Activated effector memory CD4-positive, alpha-beta T cell treated with Interleukin-2 at 50 U/mL for 16 hours (primary cell): ENCODE measurements at regions not wholly inside any gene's neighbourhood (a gene's known extent, or its start where the extent isn't known, plus 50 kb on each side); places are given as distances from the start of the nearest gene placed in this dataset.
"Not testable (repeated sequence)": the region's sequence is repeated elsewhere in the genome, so short reads cannot be mapped to it uniquely, and the experiment has no call there.

Source experiments
- DNase-seq: peaks from one replicate; pipeline ENCODE4 v3.0.0-alpha.2; 2020

- DNase-seq: no peak
Observed at GRCh38 chr14:87628129-87628528, 364.9 kb downstream of the GALC start.

GRCh38 chr14:87626266-87626665, 366.7 kb downstream of the GALC start:
- no peak for DNase-seq

GRCh38 chr14:87623616-87624015, 369.4 kb downstream of the GALC start:
- DNase-seq: no peak

GRCh38 chr14:87617079-87617478, 375.9 kb downstream of the GALC start:
- no peak for DNase-seq

- DNase-seq: no peak
Observed at GRCh38 chr14:87615822-87616679, 376.9 kb downstream of the GALC start.

GRCh38 chr14:87615047-87615446, 377.9 kb downstream of the GALC start:
- DNase-seq: no peak

- no peak for DNase-seq
Observed at GRCh38 chr14:87613881-87614280, 379.1 kb downstream of the GALC start.

GRCh38 chr14:87607056-87607455, 385.9 kb downstream of the GALC start:
- not testable (repeated sequence) for DNase-seq

GRCh38 chr14:87601036-87601435, 391.9 kb downstream of the GALC start:
- no peak for DNase-seq

GRCh38 chr14:87600240-87600639, 392.7 kb downstream of the GALC start:
- no peak for DNase-seq

GRCh38 chr14:87581298-87581697, 411.7 kb downstream of the GALC start:
- DNase-seq: no peak

GRCh38 chr14:87579036-87579435, 413.9 kb downstream of the GALC start:
- no peak for DNase-seq

GRCh38 chr14:87575378-87575777, 417.6 kb downstream of the GALC start:
- DNase-seq: no peak

GRCh38 chr14:87573591-87573990, 419.4 kb downstream of the GALC start:
- no peak for DNase-seq

GRCh38 chr14:87567618-87568295, 425.2 kb downstream of the GALC start:
- no peak for DNase-seq

GRCh38 chr14:87566991-87567390, 426.0 kb downstream of the GALC start:
- no peak for DNase-seq

GRCh38 chr14:87547536-87547935, 445.4 kb downstream of the GALC start:
- no peak for DNase-seq

- no peak for DNase-seq
Observed at GRCh38 chr14:87542288-87542687, 450.7 kb downstream of the GALC start.

GRCh38 chr14:87540339-87540738, 452.6 kb downstream of the GALC start:
- DNase-seq: no peak

GRCh38 chr14:87529081-87529480, 463.9 kb downstream of the GALC start:
- no peak for DNase-seq

- no peak for DNase-seq
Observed at GRCh38 chr14:87526731-87527130, 466.3 kb downstream of the GALC start.

- no peak for DNase-seq
Observed at GRCh38 chr14:87524011-87524410, 469.0 kb downstream of the GALC start.

- no peak for DNase-seq
Observed at GRCh38 chr14:87522575-87522974, 470.4 kb downstream of the GALC start.

GRCh38 chr14:87508333-87508732, 484.6 kb downstream of the GALC start:
- no peak for DNase-seq
